IPS DF 6.9 (cell line): ENCODE measurements at regions not wholly inside any gene's neighbourhood (a gene's known extent, or its start where the extent isn't known, plus 50 kb on each side); places are given as distances from the start of the nearest gene placed in this dataset.

Experiments
- DNase-seq: peaks from one replicate; pipeline ENCODE4 v3.0.0-alpha.2; 2013; ENCODE audit warnings: low read depth, low spot score
- H3K27ac ChIP-seq: one replicate; pipeline ENCODE4 v1.5.1; 2013; ENCODE audit warnings: low read length, control low read depth
- H3K27me3 ChIP-seq: 2 replicates; pipeline ENCODE4 v1.6.1; 2013; ENCODE audit warnings: mild to moderate bottlenecking, low read length; ENCODE audit not compliant: control insufficient read depth, insufficient read depth
- H3K36me3 ChIP-seq: 2 replicates; pipeline ENCODE4 v1.6.1; 2013; ENCODE audit warnings: low read length; ENCODE audit not compliant: control insufficient read depth, insufficient read depth
- H3K4me1 ChIP-seq: 2 replicates; pipeline ENCODE4 v1.6.1; 2013; ENCODE audit warnings: low read length; ENCODE audit not compliant: control insufficient read depth, insufficient read depth
- H3K4me3 ChIP-seq: 2 replicates; pipeline ENCODE4 v1.5.1; 2013; ENCODE audit warnings: mild to moderate bottlenecking, low read length
- H3K9me3 ChIP-seq: 2 replicates; pipeline ENCODE4 v1.6.1; 2013; ENCODE audit warnings: low read length, inconsistent platforms; ENCODE audit not compliant: control insufficient read depth, insufficient read depth
- WGBS: extraction: QIAGEN DNeasy Blood & Tissue Kit; methylation state at CpG from one replicate; pipeline ENCODE4 v1.1.7; 2013; ENCODE audit warnings: mixed read lengths, missing lambda C conversion rate; ENCODE audit not compliant: insufficient read length, insufficient coverage; 5-methylcytosine and 5-hydroxymethylcytosine counted together

- H3K27me3 ChIP-seq, result no peaks in the 10 kb centered on the region
- H3K4me3 ChIP-seq, result no peak overlapping the region
- no peaks in the 10 kb centered on the region for H3K4me1 ChIP-seq
- no peak for DNase-seq
- no peaks in the 10 kb centered on the region for H3K36me3 ChIP-seq
- H3K9me3 ChIP-seq, result no peaks in the 10 kb centered on the region
- no peak overlapping the region for H3K27ac ChIP-seq
Measured at GRCh38 chr11:110985547-110985946, 260.0 kb upstream of the POU2AF2 start.

- Histone ChIP-seq H3K27me3 (no peaks in the 10 kb centered on the region), H3K4me1 (no peaks in the 10 kb centered on the region), H3K27ac (no peak overlapping the region), H3K9me3 (no peaks in the 10 kb centered on the region), H3K36me3 (no peaks in the 10 kb centered on the region), H3K4me3 (no peak overlapping the region)
- no peak for DNase-seq
- no CpG with 5 or more reads among the region's 1 CpG for WGBS
Measured at GRCh38 chr11:110984693-110985092, 260.8 kb upstream of the POU2AF2 start.

GRCh38 chr11:110984147-110984546 lies 261.4 kb upstream of the POU2AF2 start:
- no CpG with 5 or more reads among the region's 2 CpGs for WGBS
- Histone ChIP-seq H3K27ac (no peak overlapping the region), H3K9me3 (no peaks in the 10 kb centered on the region), H3K4me3 (no peak overlapping the region), H3K27me3 (no peaks in the 10 kb centered on the region), H3K36me3 (no peaks in the 10 kb centered on the region), H3K4me1 (no peaks in the 10 kb centered on the region)
- DNase-seq, result no peak

- H3K9me3 ChIP-seq, result no peaks in the 10 kb centered on the region
- no peak overlapping the region for H3K27ac ChIP-seq
- H3K4me3 ChIP-seq, result no peak overlapping the region
- WGBS, result no CpG with 5 or more reads among the region's 2 CpGs
- no peaks in the 10 kb centered on the region for H3K27me3 ChIP-seq
- no peak for DNase-seq
- no peaks in the 10 kb centered on the region for H3K4me1 ChIP-seq
- H3K36me3 ChIP-seq, result no peaks in the 10 kb centered on the region
Measured at GRCh38 chr11:110982214-110982613, 263.3 kb upstream of the POU2AF2 start.

- no CpG with 5 or more reads among the region's 1 CpG for WGBS
- Histone ChIP-seq H3K9me3 (no peaks in the 10 kb centered on the region), H3K36me3 (no peaks in the 10 kb centered on the region), H3K4me3 (no peak overlapping the region), H3K27me3 (no peaks in the 10 kb centered on the region), H3K4me1 (no peaks in the 10 kb centered on the region), H3K27ac (no peak overlapping the region)
- DNase-seq, result no peak
Measured at GRCh38 chr11:110979696-110980095, 265.8 kb upstream of the POU2AF2 start.

GRCh38 chr11:110977661-110978060 lies 265.4 kb upstream of the ARHGAP20 start:
- Histone ChIP-seq H3K4me1 (no peaks in the 10 kb centered on the region), H3K27ac (no peak overlapping the region), H3K36me3 (no peaks in the 10 kb centered on the region), H3K9me3 (no peaks in the 10 kb centered on the region), H3K27me3 (no peaks in the 10 kb centered on the region), H3K4me3 (no peak overlapping the region)
- WGBS, result no CpG with 5 or more reads among the region's 1 CpG
- DNase-seq, result no peak

- no peaks in the 10 kb centered on the region for H3K27me3 ChIP-seq
- no peaks in the 10 kb centered on the region for H3K36me3 ChIP-seq
Measured at GRCh38 chr11:110974731-110975130, 262.5 kb upstream of the ARHGAP20 start.

GRCh38 chr11:110973401-110973980 lies 261.3 kb upstream of the ARHGAP20 start:
- Histone ChIP-seq H3K4me3 (no peak overlapping the region), H3K27ac (no peak overlapping the region), H3K27me3 (no peaks in the 10 kb centered on the region), H3K36me3 (no peaks in the 10 kb centered on the region), H3K4me1 (no peaks in the 10 kb centered on the region), H3K9me3 (no peaks in the 10 kb centered on the region)
- WGBS, result no CpG with 5 or more reads among the region's 2 CpGs
- DNase-seq, result no peak

More at GRCh38 chr11:110974731-110975130, 262.5 kb upstream of the ARHGAP20 start:
- DNase-seq, result no peak
- Histone ChIP-seq H3K4me3 (no peak overlapping the region), H3K4me1 (no peaks in the 10 kb centered on the region), H3K9me3 (no peaks in the 10 kb centered on the region), H3K27ac (no peak overlapping the region)
- no CpG with 5 or more reads among the region's 2 CpGs for WGBS

- no peaks in the 10 kb centered on the region for H3K36me3 ChIP-seq
- H3K4me1 ChIP-seq, result no peaks in the 10 kb centered on the region
- no peaks in the 10 kb centered on the region for H3K9me3 ChIP-seq
- no peaks in the 10 kb centered on the region for H3K27me3 ChIP-seq
- no peak for DNase-seq
- no CpG with 5 or more reads among the region's 3 CpGs for WGBS
- no peak overlapping the region for H3K27ac ChIP-seq
- no peak overlapping the region for H3K4me3 ChIP-seq
Measured at GRCh38 chr11:110972640-110973039, 260.4 kb upstream of the ARHGAP20 start.

- H3K36me3 ChIP-seq, result no peaks in the 10 kb centered on the region
- DNase-seq, result no peak
- no peaks in the 10 kb centered on the region for H3K9me3 ChIP-seq
- H3K27me3 ChIP-seq, result no peaks in the 10 kb centered on the region
- no CpG with 5 or more reads among the region's 1 CpG for WGBS
- H3K27ac ChIP-seq, result no peak overlapping the region
- no peaks in the 10 kb centered on the region for H3K4me1 ChIP-seq
- no peak overlapping the region for H3K4me3 ChIP-seq
Measured at GRCh38 chr11:110972106-110972505, 259.9 kb upstream of the ARHGAP20 start.

GRCh38 chr11:110971140-110971539 lies 258.9 kb upstream of the ARHGAP20 start:
- Histone ChIP-seq H3K36me3 (no peaks in the 10 kb centered on the region), H3K4me3 (no peak overlapping the region), H3K4me1 (no peaks in the 10 kb centered on the region), H3K27ac (no peak overlapping the region), H3K9me3 (no peaks in the 10 kb centered on the region), H3K27me3 (no peaks in the 10 kb centered on the region)
- WGBS, result no CpG with 5 or more reads among the region's 1 CpG
- no peak for DNase-seq
